NT2/D1 (cell line): ENCODE measurements at regions not wholly inside any gene's neighbourhood (a gene's known extent, or its start where the extent isn't known, plus 50 kb on each side); places are given as distances from the start of the nearest gene placed in this dataset.

Experiments used
- DNase-seq: peaks from one replicate; pipeline ENCODE4 v3.0.0-alpha.2; 2011; ENCODE audit warnings: low read depth, low spot score
- H3K27me3 ChIP-seq: 2 replicates; pipeline ENCODE4 v1.6.0; 2011; ENCODE audit warnings: mild to moderate bottlenecking; ENCODE audit not compliant: insufficient read length, insufficient read depth
- H3K36me3 ChIP-seq: 2 replicates; pipeline ENCODE4 v1.6.1; 2011; ENCODE audit warnings: mild to moderate bottlenecking, low read length, mixed read lengths; ENCODE audit not compliant: insufficient read depth, insufficient read length
- H3K4me1 ChIP-seq: 2 replicates; pipeline ENCODE4 v1.5.1; 2011; ENCODE audit not compliant: insufficient read depth, insufficient read length
- H3K4me3 ChIP-seq: 2 replicates; pipeline ENCODE4 v1.5.1; 2011; ENCODE audit warnings: low read depth; ENCODE audit not compliant: insufficient read length
- H3K9ac ChIP-seq: 2 replicates; pipeline ENCODE4 v1.6.0; 2011; ENCODE audit warnings: low read depth; ENCODE audit not compliant: insufficient read length
- H3K9me3 ChIP-seq: 2 replicates; pipeline ENCODE4 v1.5.1; 2011; ENCODE audit warnings: mild to moderate bottlenecking, low read length; ENCODE audit not compliant: insufficient read depth
- SUZ12 ChIP-seq: IDR thresholded peaks from 2 replicates; pipeline ENCODE4 v1.6.1; 2011; ENCODE audit not compliant: insufficient read length, insufficient read depth; ENCODE audit errors: extremely low read depth
- YY1 ChIP-seq: IDR thresholded peaks from 2 replicates; pipeline ENCODE4 v1.6.1; 2011; ENCODE audit not compliant: insufficient read length, insufficient read depth
- ZNF274 ChIP-seq: IDR thresholded peaks from 2 replicates; pipeline ENCODE4 v1.6.1; 2011; ENCODE audit warnings: mild to moderate bottlenecking, low read depth, low read length

GRCh38 chr7:68492359-68492690, 1106.0 kb upstream of the AUTS2 start:
- H3K9ac ChIP-seq = no peak overlapping the region
- TF ChIP-seq YY1 = no peak
- no peak for TF ChIP-seq SUZ12
- TF ChIP-seq ZNF274 = no peak
- DNase-seq = no peak
- no peaks in the 10 kb centered on the region for H3K27me3 ChIP-seq
- no peaks in the 10 kb centered on the region; the same call in 1 of the 2 replicates for H3K9me3 ChIP-seq
- no peak overlapping the region for H3K4me3 ChIP-seq
- no peaks in the 10 kb centered on the region for H3K4me1 ChIP-seq
- H3K36me3 ChIP-seq = no peaks in the 10 kb centered on the region

DNA sequence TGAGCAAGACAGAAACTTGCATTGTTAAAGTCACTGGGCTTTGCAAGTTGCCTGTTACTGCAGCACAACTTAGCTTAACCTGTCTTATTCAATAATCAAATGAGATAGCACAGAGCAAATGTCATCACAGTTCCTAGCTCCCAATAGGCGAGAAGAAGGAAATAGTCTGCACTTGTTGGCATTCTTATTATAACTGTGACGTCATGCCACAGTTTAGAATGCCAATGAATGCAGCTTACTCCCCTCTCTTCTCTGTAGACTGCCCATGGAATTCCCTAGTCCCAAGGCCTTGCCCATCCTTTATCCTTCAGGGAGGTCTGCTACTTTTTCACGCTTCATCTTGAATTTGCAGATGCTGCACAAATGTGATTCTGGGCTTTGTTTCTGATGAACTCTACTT, 1094.9 kb upstream of the AUTS2 start:
- Histone ChIP-seq H3K36me3 (no peaks in the 10 kb centered on the region), H3K4me1 (no peaks in the 10 kb centered on the region), H3K9ac (no peak overlapping the region), H3K27me3 (no peaks in the 10 kb centered on the region), H3K4me3 (no peak overlapping the region), H3K9me3 (no peaks in the 10 kb centered on the region)
- no peak for DNase-seq
- TF ChIP-seq SUZ12 (no peak), YY1 (no peak), ZNF274 (no peak)

GRCh38 chr7:68504716-68505115, 1093.6 kb upstream of the AUTS2 start:
- TF ChIP-seq SUZ12 = no peak
- TF ChIP-seq ZNF274 = no peak
- no peak for TF ChIP-seq YY1
- no peaks in the 10 kb centered on the region for H3K4me1 ChIP-seq
- peaks cover 6% of the 10 kb centered on the region; the same call in 1 of the 2 replicates for H3K9me3 ChIP-seq
- no peak overlapping the region for H3K4me3 ChIP-seq
- H3K9ac ChIP-seq = no peak overlapping the region
- H3K36me3 ChIP-seq = no peaks in the 10 kb centered on the region
- no peak for DNase-seq
- no peaks in the 10 kb centered on the region for H3K27me3 ChIP-seq

DNA sequence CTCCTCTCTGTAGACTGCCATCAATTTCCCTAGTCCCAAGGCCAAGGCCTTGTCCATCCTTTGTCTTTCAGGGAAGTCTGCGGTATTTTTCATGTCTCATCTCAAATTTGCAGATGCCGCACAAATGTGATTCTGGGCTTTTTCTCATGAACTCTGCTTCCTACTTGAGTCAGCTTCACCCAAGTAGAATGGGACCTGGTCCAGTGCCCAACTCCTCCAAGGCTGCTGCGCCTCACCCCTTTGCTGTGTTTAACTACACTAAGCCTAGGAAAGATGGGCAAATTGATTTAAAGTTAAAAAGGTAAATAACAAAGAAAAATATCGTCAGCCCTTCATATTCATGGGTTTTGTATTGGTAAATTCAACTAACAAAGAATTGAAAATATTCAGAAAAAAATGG, 1092.6 kb upstream of the AUTS2 start:
- Histone ChIP-seq H3K9me3 (peaks cover 6% of the 10 kb centered on the region; the same call in 1 of the 2 replicates), H3K9ac (no peak overlapping the region), H3K4me1 (no peaks in the 10 kb centered on the region), H3K4me3 (no peak overlapping the region), H3K27me3 (no peaks in the 10 kb centered on the region), H3K36me3 (no peaks in the 10 kb centered on the region)
- TF ChIP-seq SUZ12 (no peak), ZNF274 (no peak), YY1 (no peak)
- no peak for DNase-seq

GRCh38 chr7:68507668-68508067, 1090.6 kb upstream of the AUTS2 start:
- Histone ChIP-seq H3K27me3 (no peaks in the 10 kb centered on the region), H3K4me3 (no peak overlapping the region), H3K9me3 (peaks cover 6% of the 10 kb centered on the region; the same call in 1 of the 2 replicates), H3K36me3 (no peaks in the 10 kb centered on the region), H3K4me1 (no peaks in the 10 kb centered on the region), H3K9ac (no peak overlapping the region)
- no peak for DNase-seq
- TF ChIP-seq SUZ12 = no peak
- no peak for TF ChIP-seq ZNF274
- TF ChIP-seq YY1 = no peak

DNA sequence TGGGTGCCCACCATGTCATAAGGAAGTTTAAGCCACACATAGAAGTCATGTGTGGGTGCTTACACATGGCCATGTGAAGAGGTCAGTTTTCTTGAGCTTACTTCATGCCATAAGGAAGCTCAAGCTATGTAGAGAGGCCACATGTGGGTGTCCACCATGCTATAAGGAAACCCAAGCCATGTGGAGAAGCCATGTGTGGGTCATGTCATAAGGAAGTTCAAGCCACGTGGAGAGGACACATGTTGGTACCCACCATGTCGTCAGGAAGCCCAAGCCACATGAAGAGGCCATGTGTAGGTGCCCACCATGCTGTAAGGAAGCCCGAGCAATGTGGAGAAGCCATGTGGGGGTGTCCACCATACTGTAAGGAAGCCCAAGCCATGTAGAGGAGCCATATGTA, 1089.2 kb upstream of the AUTS2 start:
- Histone ChIP-seq H3K4me1 (no peaks in the 10 kb centered on the region), H3K27me3 (no peaks in the 10 kb centered on the region), H3K9me3 (peaks cover 6% of the 10 kb centered on the region; the same call in 1 of the 2 replicates), H3K36me3 (no peaks in the 10 kb centered on the region), H3K4me3 (no peak overlapping the region), H3K9ac (no peak overlapping the region)
- TF ChIP-seq YY1 = no peak
- no peak for TF ChIP-seq SUZ12
- no peak for DNase-seq

DNA sequence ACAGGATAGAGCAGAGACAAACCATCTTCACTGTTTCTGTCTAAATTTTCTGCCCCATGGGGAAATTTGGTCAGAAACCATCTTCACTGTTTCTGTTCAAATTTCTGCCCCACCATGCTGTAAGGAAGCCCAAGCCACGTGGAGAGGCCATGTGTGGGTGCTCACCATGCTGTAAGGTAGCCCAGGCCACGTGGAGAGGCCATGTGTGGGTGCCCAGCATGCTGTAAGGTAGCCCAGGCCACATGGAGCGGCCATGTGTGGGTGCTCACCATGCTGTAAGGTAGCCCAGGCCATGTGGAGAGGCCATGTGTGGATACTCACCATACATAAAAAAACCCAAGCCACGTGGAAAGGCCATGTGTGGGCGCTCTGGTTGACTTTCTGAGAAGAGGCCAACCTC, 1088.7 kb upstream of the AUTS2 start:
- Histone ChIP-seq H3K9ac (no peak overlapping the region), H3K4me3 (no peak overlapping the region), H3K36me3 (no peaks in the 10 kb centered on the region), H3K27me3 (no peaks in the 10 kb centered on the region), H3K9me3 (peaks cover 6% of the 10 kb centered on the region; the same call in 1 of the 2 replicates), H3K4me1 (no peaks in the 10 kb centered on the region)
- no peak for DNase-seq
- no peak for TF ChIP-seq YY1

- DNase-seq = no peak
- TF ChIP-seq ZNF274 (no peak), YY1 (no peak), SUZ12 (no peak)
- Histone ChIP-seq H3K27me3 (no peaks in the 10 kb centered on the region), H3K36me3 (no peaks in the 10 kb centered on the region), H3K4me3 (no peak overlapping the region), H3K9me3 (peaks cover 6% of the 10 kb centered on the region; the same call in 1 of the 2 replicates), H3K4me1 (no peaks in the 10 kb centered on the region), H3K9ac (peak overlapping the region; percentile 8)
These were observed 1087.0 kb upstream of the AUTS2 start for GRCh38 chr7:68511281-68511680.
